Peyer's patch (tissue), 4 donors: ENCODE measurements at regions not wholly inside any gene's neighbourhood (a gene's known extent, or its start where the extent isn't known, plus 50 kb on each side); places are given as distances from the start of the nearest gene placed in this dataset.

ENCODE experiments used
- DNase-seq, 3 donors: peaks; one replicate each; pipeline ENCODE4 v3.0.0-alpha.2; 2017 to 2019
- H3K27ac ChIP-seq, 4 donors: fragments of 200-600 bp; sonication (generic); one replicate each; pipeline ENCODE4 v1.5.1; 2016 to 2019
- H3K27me3 ChIP-seq, 2 donors: fragments of 200-600 bp; sonication (generic); one replicate each; pipeline ENCODE4 v1.5.1; 2019
- H3K36me3 ChIP-seq, 3 donors: fragments of 200-600 bp; sonication (generic); one replicate each; pipeline ENCODE4 v1.5.1; 2016 to 2019
- H3K4me1 ChIP-seq, 4 donors: fragments of 200-600 bp; sonication (generic); one replicate each; pipeline ENCODE4 v1.5.1; 2016 to 2019
- H3K4me3 ChIP-seq, 4 donors: fragments of 200-600 bp; sonication (generic); 1 replicate in 3 of 4; 2 replicates in 1 of 4; pipeline ENCODE4 v1.5.1; 2016 to 2019; ENCODE audit warnings: mild to moderate bottlenecking in 1 of 4
- H3K9me3 ChIP-seq, 4 donors: fragments of 200-600 bp; sonication (generic); one replicate each; pipeline ENCODE4 v1.5.1; 2016 to 2019; ENCODE audit warnings: mild to moderate bottlenecking in 1 of 4
- CTCF ChIP-seq, 6 experiments: fragments of 450-650 bp in 4 of 6; fragments of 200-600 bp in 2 of 6; sonication (generic) in 1 of 6; IDR thresholded peaks; one replicate each; pipeline ENCODE4 v1.5.1; 2017 to 2019; ENCODE audit warnings: antibody characterized with exemption in 6 of 6, mild to moderate bottlenecking in 3 of 6, moderate library complexity in 1 of 6
- POLR2A ChIP-seq, 2 donors: fragments of 450-650 bp; IDR thresholded peaks; one replicate each; pipeline ENCODE4 v1.5.1; 2017; ENCODE audit warnings: antibody characterized with exemption in 2 of 2, mild to moderate bottlenecking in 2 of 2, moderate library complexity in 2 of 2

- no peaks in the 10 kb centered on the region for H3K9me3 ChIP-seq
- no peak for DNase-seq
Observed at GRCh38 chr5:99116526-99116925, 187.7 kb upstream of the CHD1 start.

GRCh38 chr5:99109894-99110293, 181.1 kb upstream of the CHD1 start:
- no peaks in the 10 kb centered on the region for H3K9me3 ChIP-seq
- peaks cover 0 to 1% (median 0%) of the 10 kb centered on the region in 4 donors for H3K4me1 ChIP-seq
- DNase-seq: no peak
- no peaks in the 10 kb centered on the region for H3K36me3 ChIP-seq
- H3K27ac ChIP-seq: no peak overlapping the region
- TF ChIP-seq CTCF (IDR thresholded peaks at IDR 0.05) (no peak), POLR2A (IDR thresholded peaks at IDR 0.05) (no peak)
- H3K4me3 ChIP-seq: no peak overlapping the region
- no peaks in the 10 kb centered on the region for H3K27me3 ChIP-seq

More at GRCh38 chr5:99116526-99116925, 187.7 kb upstream of the CHD1 start:
- H3K27me3 ChIP-seq: no peaks in the 10 kb centered on the region
- TF ChIP-seq POLR2A (IDR thresholded peaks at IDR 0.05): no peak
- H3K27ac ChIP-seq: no peak overlapping the region
- no peak overlapping the region for H3K4me3 ChIP-seq
- H3K4me1 ChIP-seq: no peaks in the 10 kb centered on the region
- no peaks in the 10 kb centered on the region for H3K36me3 ChIP-seq

GRCh38 chr5:99105216-99105615, 176.4 kb upstream of the CHD1 start:
- Histone ChIP-seq H3K9me3 (no peaks in the 10 kb centered on the region), H3K4me1 (peaks cover 0 to 4% (median 0%) of the 10 kb centered on the region in 4 donors), H3K27ac (no peak overlapping the region), H3K27me3 (no peaks in the 10 kb centered on the region), H3K36me3 (no peaks in the 10 kb centered on the region), H3K4me3 (no peak overlapping the region)
- DNase-seq: no peak
- no peak for TF ChIP-seq CTCF (IDR thresholded peaks at IDR 0.05)
- no peak for TF ChIP-seq POLR2A (IDR thresholded peaks at IDR 0.05)

GRCh38 chr5:99104538-99105132, 175.8 kb upstream of the CHD1 start:
- TF ChIP-seq POLR2A (IDR thresholded peaks at IDR 0.05) (no peak), CTCF (IDR thresholded peaks at IDR 0.05) (peak in 5 of 6 experiments; percentile 23 to 59 (median 49))
- DNase-seq: no peak
- Histone ChIP-seq H3K9me3 (no peaks in the 10 kb centered on the region), H3K27ac (no peak overlapping the region), H3K4me3 (no peak overlapping the region), H3K27me3 (no peaks in the 10 kb centered on the region), H3K36me3 (no peaks in the 10 kb centered on the region), H3K4me1 (peaks cover 0 to 4% (median 0%) of the 10 kb centered on the region in 4 donors)

GRCh38 chr5:99102073-99102697, 173.4 kb upstream of the CHD1 start:
- no peak for TF ChIP-seq CTCF (IDR thresholded peaks at IDR 0.05)
- TF ChIP-seq POLR2A (IDR thresholded peaks at IDR 0.05): no peak

GRCh38 chr5:99099691-99100090, 170.9 kb upstream of the CHD1 start:
- Histone ChIP-seq H3K4me3 (no peak overlapping the region), H3K27me3 (no peaks in the 10 kb centered on the region), H3K27ac (no peak overlapping the region), H3K9me3 (no peaks in the 10 kb centered on the region), H3K36me3 (no peaks in the 10 kb centered on the region), H3K4me1 (peaks cover 0 to under 1% (median 0%) of the 10 kb centered on the region in 4 donors)
- TF ChIP-seq CTCF (IDR thresholded peaks at IDR 0.05): no peak
- TF ChIP-seq POLR2A (IDR thresholded peaks at IDR 0.05): no peak
- DNase-seq: no peak

More at GRCh38 chr5:99102073-99102697, 173.4 kb upstream of the CHD1 start:
- H3K4me3 ChIP-seq: no peak overlapping the region
- H3K27ac ChIP-seq: no peak overlapping the region
- no peaks in the 10 kb centered on the region for H3K27me3 ChIP-seq
- H3K36me3 ChIP-seq: no peaks in the 10 kb centered on the region
- peaks cover 0 to 4% (median 0%) of the 10 kb centered on the region in 4 donors for H3K4me1 ChIP-seq
- H3K9me3 ChIP-seq: no peaks in the 10 kb centered on the region
- no peak for DNase-seq
